IMR-90 (cell line): ENCODE measurements at regions not wholly inside any gene's neighbourhood (a gene's known extent, or its start where the extent isn't known, plus 50 kb on each side); places are given as distances from the start of the nearest gene placed in this dataset.

Source experiments
- ATAC-seq: fragments of 200-7000 bp; cut with Tn5 transposase; 2 replicates; pipeline ENCODE4 v1.9.1; 2020; ENCODE audit warnings: low read depth, mild to moderate bottlenecking, moderate library complexity
- BruUV-seq: library from RNA; stranded (reverse); fragments of 400-500 nt; replicated peaks from 2 replicates; lab custom pipeline; 2021; lab: Mats Ljungman, UMichigan
- CTCF ChIA-PET: fragments of 300-600 bp; formaldehyde crosslinking; extraction: SDS; loops from one replicate; lab custom pipeline; 2021; ENCODE audit warnings: antibody characterized with exemption; lab: Yijun Ruan, JAX
- POLR2A ChIA-PET: fragments of 300-600 bp; sonication (Branson Sonifier 250); formaldehyde crosslinking; loops from one replicate; lab custom pipeline; 2022; ENCODE audit warnings: antibody characterized with exemption; ENCODE audit not compliant: unreplicated experiment; lab: Charles Lee
- DNase-seq: peaks from one replicate; pipeline ENCODE4 v3.0.0; 2013
- H2AFZ ChIP-seq: replicated peaks from 2 replicates; pipeline ENCODE3; 2013; ENCODE audit warnings: low read length, mild to moderate bottlenecking; ENCODE audit not compliant: poor library complexity
- H2AK5ac ChIP-seq: 2 replicates; pipeline ENCODE4 v1.6.1; 2013; ENCODE audit warnings: low read depth, low read length, inconsistent platforms
- H2AK9ac ChIP-seq: replicated peaks from 2 replicates; pipeline ENCODE3; 2013; ENCODE audit warnings: mild to moderate bottlenecking, low read depth, low read length, moderate library complexity; ENCODE audit not compliant: poor library complexity
- H2BK120ac ChIP-seq: 2 replicates; pipeline ENCODE4 v1.6.1; 2013; ENCODE audit warnings: low read depth, low read length, inconsistent platforms
- H2BK15ac ChIP-seq: 3 replicates; pipeline ENCODE4 v1.6.1; 2013; ENCODE audit warnings: low read depth, low read length, inconsistent platforms
- H2BK20ac ChIP-seq: 2 replicates; pipeline ENCODE4 v1.6.1; 2013; ENCODE audit warnings: low read depth, mild to moderate bottlenecking, inconsistent platforms, low read length, moderate library complexity
- H2BK5ac ChIP-seq: 2 replicates; pipeline ENCODE4 v1.6.1; 2013; ENCODE audit warnings: mild to moderate bottlenecking, low read depth, low read length, inconsistent platforms; ENCODE audit not compliant: poor library complexity, severe bottlenecking
- H3K14ac ChIP-seq: replicated peaks from 2 replicates; pipeline ENCODE4 v1.6.1; 2013; ENCODE audit warnings: low read depth, low read length, inconsistent platforms
- H3K18ac ChIP-seq: 2 replicates; pipeline ENCODE4 v1.6.1; 2013; ENCODE audit warnings: low read depth, low read length, control low read depth
- H3K23ac ChIP-seq: 2 replicates; pipeline ENCODE4 v1.6.1; 2013; ENCODE audit warnings: low read depth, low read length, inconsistent platforms
- H3K27ac ChIP-seq: 2 replicates; pipeline ENCODE4 v1.5.1; 2013; ENCODE audit warnings: mild to moderate bottlenecking, control low read depth, low read length; ENCODE audit not compliant: insufficient read depth
- H3K27me3 ChIP-seq: 2 replicates; pipeline ENCODE4 v1.6.1; 2013; ENCODE audit warnings: low read length; ENCODE audit not compliant: control insufficient read depth, insufficient read depth
- H3K36me3 ChIP-seq: 2 replicates; pipeline ENCODE4 v1.6.1; 2013; ENCODE audit warnings: low read length, mixed read lengths; ENCODE audit not compliant: control insufficient read depth, insufficient read depth
- H3K4ac ChIP-seq: 2 replicates; pipeline ENCODE4 v1.6.1; 2013; ENCODE audit warnings: low read depth, low read length, inconsistent platforms
- H3K4me1 ChIP-seq: 2 replicates; pipeline ENCODE4 v1.6.1; 2013; ENCODE audit warnings: low read length, mixed read lengths; ENCODE audit not compliant: control insufficient read depth, insufficient read depth
- H3K4me2 ChIP-seq: 2 replicates; pipeline ENCODE4 v1.6.1; 2013; ENCODE audit warnings: low read depth, mild to moderate bottlenecking, control low read depth, low read length, moderate library complexity
- H3K4me3 ChIP-seq: 2 replicates; pipeline ENCODE4 v1.5.1; 2013; ENCODE audit warnings: low read depth, mild to moderate bottlenecking, control low read depth, low read length, moderate library complexity; ENCODE audit not compliant: insufficient read depth
- H3K56ac ChIP-seq: 2 replicates; pipeline ENCODE4 v1.6.1; 2013; ENCODE audit warnings: low read length, inconsistent platforms; ENCODE audit not compliant: insufficient read depth; ENCODE audit errors: extremely low read depth
- H3K79me1 ChIP-seq, 2 experiments: 2 replicates each; pipeline ENCODE4 v1.6.1; 2013; ENCODE audit warnings: low read length in 2 of 2, inconsistent platforms in 1 of 2, low read depth in 1 of 2
- H3K9ac ChIP-seq: 2 replicates; pipeline ENCODE4 v1.6.1; 2013; ENCODE audit warnings: low read depth, low read length, control low read depth
- H3K9me1 ChIP-seq: 2 replicates; pipeline ENCODE4 v1.6.1; 2013; ENCODE audit warnings: low read length, inconsistent platforms; ENCODE audit not compliant: insufficient read depth
- H3K9me3 ChIP-seq: 2 replicates; pipeline ENCODE4 v1.6.1; 2013; ENCODE audit warnings: low read length; ENCODE audit not compliant: control insufficient read depth, insufficient read depth
- H4K20me1 ChIP-seq: 2 replicates; pipeline ENCODE4 v1.6.1; 2013; ENCODE audit warnings: low read length, inconsistent platforms; ENCODE audit not compliant: insufficient read depth
- H4K5ac ChIP-seq: 2 replicates; pipeline ENCODE4 v1.6.1; 2013; ENCODE audit warnings: mild to moderate bottlenecking, low read depth, low read length, control low read depth
- H4K8ac ChIP-seq, 2 experiments: 2 replicates each; pipeline ENCODE4 v1.6.1; 2013; ENCODE audit warnings: low read depth in 2 of 2, low read length in 2 of 2, control low read depth in 1 of 2, inconsistent platforms in 1 of 2
- H4K91ac ChIP-seq: 2 replicates; pipeline ENCODE4 v1.6.1; 2013; ENCODE audit warnings: low read depth, low read length, inconsistent platforms; ENCODE audit not compliant: insufficient read depth
- CHD1 ChIP-seq: IDR thresholded peaks from 2 replicates; pipeline ENCODE4 v1.6.1; 2012; ENCODE audit warnings: low read depth, low read length, improper control_type of control experiment
- FOS ChIP-seq: fragments of 150-350 bp; IDR thresholded peaks from 2 replicates; pipeline ENCODE4 v1.6.1; 2016; ENCODE audit warnings: low read depth, low read length
- MAZ ChIP-seq: IDR thresholded peaks from 2 replicates; pipeline ENCODE4 v1.6.1; 2012; ENCODE audit warnings: low read depth, mild to moderate bottlenecking, low read length, improper control_type of control experiment, moderate library complexity, borderline replicate concordance
- RAD21 ChIP-seq: IDR thresholded peaks from 2 replicates; pipeline ENCODE4 v1.6.1; 2012; ENCODE audit warnings: low read length, improper control_type of control experiment
- RCOR1 ChIP-seq: IDR thresholded peaks from 2 replicates; pipeline ENCODE4 v1.6.1; 2012; ENCODE audit warnings: mild to moderate bottlenecking, low read length, improper control_type of control experiment; ENCODE audit not compliant: insufficient replicate concordance
- WGBS, 2 experiments: methylation state at CpG; one replicate each; pipeline versions ENCODE4 v1.1.5 to v1.1.7; 2013; ENCODE audit warnings: missing lambda C conversion rate in 2 of 2; ENCODE audit not compliant: insufficient read length in 1 of 2; ENCODE audit errors: extremely low coverage in 2 of 2; 5-methylcytosine and 5-hydroxymethylcytosine counted together
- dilution Hi-C: fragments of 300-500 bp; cut with HindIII; formaldehyde crosslinking; loops from one replicate; pipeline ENCODE4 v1.14.3; 2018; ENCODE audit warnings: low sequenced_read_pairs; ENCODE audit not compliant: unreplicated experiment
- in situ Hi-C: fragments of 300-500 bp; cut with MboI; formaldehyde crosslinking; loops from 3 replicates; pipeline ENCODE4 v1.14.3; 2019; ENCODE audit warnings: low sequenced_read_pairs, inconsistent platforms, mixed read lengths
- intact Hi-C: fragments of 100-400 bp; cut with micrococcal nuclease; formaldehyde crosslinking; loops from 2 replicates; pipeline ENCODE4 v1.10.0; 2022

DNA sequence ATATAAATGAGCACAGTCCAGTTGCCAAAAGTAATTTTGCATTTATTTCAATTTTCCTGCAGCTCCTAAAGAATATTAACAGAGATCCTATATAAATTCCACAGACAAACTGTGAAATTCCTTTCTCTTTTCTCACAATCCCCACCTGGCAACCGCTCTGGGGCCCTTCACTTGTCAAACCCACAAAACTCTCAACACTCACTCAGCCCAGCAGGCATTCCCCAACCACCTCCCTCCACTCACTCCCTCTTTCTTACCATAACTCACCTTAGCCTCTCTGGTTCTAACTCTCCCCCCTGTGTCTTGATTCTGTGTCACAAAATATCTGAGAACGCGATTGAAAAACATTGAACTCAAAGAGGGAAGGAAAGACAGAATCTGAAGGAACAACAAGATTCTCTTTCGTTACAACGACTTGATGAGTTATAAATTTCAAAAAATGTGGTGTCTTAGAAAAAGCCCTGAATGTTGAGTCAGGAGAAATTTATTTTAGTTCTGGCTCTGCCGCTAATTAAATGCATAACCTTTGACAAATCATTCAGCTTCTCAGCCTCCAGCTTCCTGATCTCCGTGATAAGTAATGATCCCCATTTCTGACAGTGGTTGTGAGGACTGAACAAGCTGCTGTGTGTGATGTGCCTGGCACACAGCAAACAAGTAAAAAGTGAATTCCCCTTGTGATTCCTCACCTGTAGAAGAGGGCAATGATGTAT lies 87.9 kb downstream of the UNC5CL start:
- Histone ChIP-seq H3K23ac (peak overlapping the region; percentile 2; the same call in 1 of the 2 replicates), H4K8ac (peak overlapping the region in 1 of 2 experiments; percentile 33; a peak in 1 of 4 replicates), H2BK120ac (peak overlapping the region; percentile 66), H3K4ac (peak overlapping the region; percentile 81), H3K14ac (peak overlapping the region; percentile 47; the same call in 1 of the 2 replicates), H2BK20ac (peak overlapping the region; percentile 72), H3K18ac (peak overlapping the region; percentile 74; the same call in 1 of the 2 replicates), H3K27ac (no peak overlapping the region), H2BK5ac (peak overlapping the region; percentile 25), H3K4me2 (peak overlapping the region; percentile 64; the same call in 1 of the 2 replicates), H3K9me3 (no peaks in the 10 kb centered on the region), H3K79me1 (no peaks in the 10 kb centered on the region), H2AFZ (no peak overlapping the region), H2AK5ac (peak overlapping the region; percentile 68; the same call in 1 of the 2 replicates), H2BK15ac (no peak overlapping the region), H3K36me3 (no peaks in the 10 kb centered on the region), H3K4me3 (no peak overlapping the region), H2AK9ac (no peak overlapping the region), H4K91ac (peak overlapping the region; percentile 79; the same call in 1 of the 2 replicates), H4K20me1 (no peaks in the 10 kb centered on the region), H3K56ac (no peak overlapping the region), H3K4me1 (peaks cover 18% of the 10 kb centered on the region), H3K27me3 (no peaks in the 10 kb centered on the region), H4K5ac (peak overlapping the region; percentile 58; the same call in 1 of the 2 replicates), H3K9me1 (peaks cover 13% of the 10 kb centered on the region), H3K9ac (no peak overlapping the region; the same call in 1 of the 2 replicates)
- ATAC-seq, result no peak; the same call in 1 of the 2 replicates
- dilution Hi-C loops (no loop called here), intact Hi-C loops (no loop called here), in situ Hi-C loops (no loop called here)
- DNase-seq, result peak; percentile 41
- TF ChIP-seq MAZ (no peak), RAD21 (no peak), RCOR1 (no peak), FOS (no peak), CHD1 (no peak)
- ChIA-PET POLR2A (no interaction called here), CTCF (no interaction called here)
- WGBS, 2 experiments, result 20% methylated on average over 3 of the region's 7 CpGs; no CpG with 5 or more reads in 1 of the 2 experiments
- BruUV-seq, result no TSS peak
